ENCODE measurements at regions not wholly inside any gene's neighbourhood (a gene's known extent, or its start where the extent isn't known, plus 50 kb on each side); places are given as distances from the start of the nearest gene placed in this dataset.

GRCh38 chr5:153318556-153318955, 171.9 kb upstream of the GRIA1 start:
- H3K9me3 ChIP-seq (ENCODE audit: control insufficient read depth, low read length) = no peaks in the 10 kb centered on the region

GRCh38 chr5:153321478-153321877, 169.0 kb upstream of the GRIA1 start:
- Histone ChIP-seq H3K4me3 (ENCODE audit: low read length) (no peak overlapping the region), H3K9ac (ENCODE audit: extremely low read depth, low read length, poor library complexity, severe bottlenecking) (no peak overlapping the region), H3K36me3 (ENCODE audit: control insufficient read depth, insufficient read depth, low read length) (no peaks in the 10 kb centered on the region), H3K4me1 (ENCODE audit: control insufficient read depth, insufficient read depth, low read length) (no peaks in the 10 kb centered on the region), H3K27me3 (ENCODE audit: control insufficient read depth, insufficient read depth, low read length, poor library complexity, severe bottlenecking) (no peaks in the 10 kb centered on the region), H3K9me3 (ENCODE audit: control insufficient read depth, low read length) (no peaks in the 10 kb centered on the region), H3K27ac (ENCODE audit: low read depth, low read length) (no peak overlapping the region)
- no peak for TF ChIP-seq CTCF (conservative IDR thresholded peaks at IDR 0.05)
- Mint-ChIP-seq H3K4me1 (peaks cover 4% of the 10 kb centered on the region), H3K4me3 (no peak overlapping the region), H3K9me3 (peaks cover 5% of the 10 kb centered on the region), H3K27ac (no peak overlapping the region), H3K36me3 (ENCODE audit: low read depth) (no peaks in the 10 kb centered on the region), H3K27me3 (ENCODE audit: insufficient read depth) (no peaks in the 10 kb centered on the region)
- 92 to 100% methylated on average over 1 of the region's 1 CpG for WGBS, 2 experiments (ENCODE audit: insufficient coverage in 1 of 2, insufficient read length in 1 of 2)
- DNase-seq = no peak

More at GRCh38 chr5:153318556-153318955, 171.9 kb upstream of the GRIA1 start:
- no peaks in the 10 kb centered on the region for H3K4me1 Mint-ChIP-seq
- Histone ChIP-seq H3K4me3 (ENCODE audit: low read length) (no peak overlapping the region), H3K4me1 (ENCODE audit: control insufficient read depth, insufficient read depth, low read length) (no peaks in the 10 kb centered on the region), H3K27ac (ENCODE audit: low read depth, low read length) (no peak overlapping the region), H3K27me3 (ENCODE audit: control insufficient read depth, insufficient read depth, low read length, poor library complexity, severe bottlenecking) (no peaks in the 10 kb centered on the region), H3K36me3 (ENCODE audit: control insufficient read depth, insufficient read depth, low read length) (no peaks in the 10 kb centered on the region), H3K9ac (ENCODE audit: extremely low read depth, low read length, poor library complexity, severe bottlenecking) (no peak overlapping the region)
- no peak for TF ChIP-seq CTCF (conservative IDR thresholded peaks at IDR 0.05)
- WGBS, 2 experiments (ENCODE audit: insufficient coverage in 1 of 2, insufficient read length in 1 of 2) = 93 to 100% methylated on average over 4 of the region's 4 CpGs
- no peak for DNase-seq
- H3K27ac Mint-ChIP-seq = no peak overlapping the region
- no peaks in the 10 kb centered on the region for H3K27me3 Mint-ChIP-seq (ENCODE audit: insufficient read depth)
- H3K4me3 Mint-ChIP-seq = no peak overlapping the region
- H3K36me3 Mint-ChIP-seq (ENCODE audit: low read depth) = no peaks in the 10 kb centered on the region
- H3K9me3 Mint-ChIP-seq = no peaks in the 10 kb centered on the region

- 99% methylated on average over 3 of the region's 3 CpGs; no CpG with 5 or more reads in 1 of the 2 experiments for WGBS, 2 experiments (ENCODE audit: insufficient coverage in 1 of 2, insufficient read length in 1 of 2)
- H3K9me3 Mint-ChIP-seq = no peaks in the 10 kb centered on the region
- TF ChIP-seq CTCF (conservative IDR thresholded peaks at IDR 0.05) = no peak
These were observed 150.3 kb upstream of the GRIA1 start for GRCh38 chr5:153340139-153340538.

More at GRCh38 chr5:153340139-153340538, 150.3 kb upstream of the GRIA1 start:
- Mint-ChIP-seq H3K4me1 (no peaks in the 10 kb centered on the region), H3K27ac (no peak overlapping the region), H3K27me3 (ENCODE audit: insufficient read depth) (no peaks in the 10 kb centered on the region), H3K4me3 (no peak overlapping the region), H3K36me3 (ENCODE audit: low read depth) (no peaks in the 10 kb centered on the region)
- H3K27me3 ChIP-seq (ENCODE audit: control insufficient read depth, insufficient read depth, low read length, poor library complexity, severe bottlenecking) = no peaks in the 10 kb centered on the region
- no peaks in the 10 kb centered on the region for H3K36me3 ChIP-seq (ENCODE audit: control insufficient read depth, insufficient read depth, low read length)
- no peak overlapping the region for H3K4me3 ChIP-seq (ENCODE audit: low read length)
- H3K4me1 ChIP-seq (ENCODE audit: control insufficient read depth, insufficient read depth, low read length) = no peaks in the 10 kb centered on the region
- H3K9ac ChIP-seq (ENCODE audit: extremely low read depth, low read length, poor library complexity, severe bottlenecking) = no peak overlapping the region
- no peak for DNase-seq
- H3K27ac ChIP-seq (ENCODE audit: low read depth, low read length) = no peak overlapping the region
- H3K9me3 ChIP-seq (ENCODE audit: control insufficient read depth, low read length) = no peaks in the 10 kb centered on the region

All from endodermal cell (in vitro differentiated cells).